NCI-H2081 treated with DMSO at 0.1 percent for 48 hours (cell line): ENCODE measurements at regions not wholly inside any gene's neighbourhood (a gene's known extent, or its start where the extent isn't known, plus 50 kb on each side); places are given as distances from the start of the nearest gene placed in this dataset.

ENCODE experiments used
- DNase-seq: peaks from one replicate; lab custom pipeline; 2025; lab: John Stamatoyannopoulos, UW

GRCh38 chr3:43783987-43784639, 93.4 kb downstream of the ABHD5 start:
- no peak for DNase-seq

- no peak for DNase-seq
Measured at GRCh38 chr3:43784640-43785011, 93.9 kb downstream of the ABHD5 start.

DNA sequence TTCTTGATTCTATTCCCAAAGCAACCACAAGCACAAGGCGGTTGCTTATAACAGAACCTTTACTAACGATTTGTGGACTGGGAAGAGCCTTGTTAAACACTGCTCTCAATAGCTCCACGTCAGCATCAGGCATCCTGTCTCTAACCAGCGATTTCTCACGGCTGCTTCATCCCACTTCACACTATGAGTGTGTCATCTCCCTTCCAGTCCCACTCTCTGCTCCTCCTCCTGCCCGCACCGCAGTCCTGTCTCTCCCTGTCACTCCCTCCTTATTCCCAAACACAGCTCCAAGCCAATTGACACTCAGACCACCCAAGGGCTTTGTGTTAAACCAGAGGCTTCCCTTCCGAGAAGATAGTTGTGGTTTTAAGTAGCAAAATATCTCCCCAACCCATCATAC, 94.8 kb downstream of the ABHD5 start:
- DNase-seq: no peak

GRCh38 chr3:43786102-43786501, 95.4 kb downstream of the ABHD5 start:
- DNase-seq: no peak

GRCh38 chr3:43786526-43787305, 96.0 kb downstream of the ABHD5 start:
- no peak for DNase-seq

- no peak for DNase-seq
Measured at GRCh38 chr3:43787330-43787729, 96.6 kb downstream of the ABHD5 start.

- DNase-seq: no peak
Measured at GRCh38 chr3:43789028-43789427, 98.3 kb downstream of the ABHD5 start.

DNA sequence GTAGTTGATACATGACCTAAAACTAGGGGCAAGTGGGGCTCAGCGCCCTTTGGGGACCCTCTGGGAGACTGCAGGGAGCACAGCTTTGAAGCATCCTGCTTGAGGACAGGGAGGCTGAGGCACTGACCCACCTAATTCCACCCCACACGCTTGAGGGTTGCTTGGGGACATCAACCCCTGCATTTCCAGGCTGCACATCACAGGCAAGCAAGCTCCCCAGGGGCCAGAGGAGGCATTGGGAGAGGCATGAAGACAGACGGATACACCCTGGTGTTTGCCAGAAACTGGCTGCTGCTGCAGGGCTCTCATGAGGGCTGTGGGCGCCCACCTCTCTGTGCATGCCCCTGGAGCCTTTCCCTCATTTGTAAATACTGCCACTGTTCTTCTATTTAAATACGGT, 99.3 kb downstream of the ABHD5 start:
- DNase-seq: no peak

- no peak for DNase-seq
Measured at GRCh38 chr3:43790476-43790875, 99.7 kb downstream of the ABHD5 start.

DNA sequence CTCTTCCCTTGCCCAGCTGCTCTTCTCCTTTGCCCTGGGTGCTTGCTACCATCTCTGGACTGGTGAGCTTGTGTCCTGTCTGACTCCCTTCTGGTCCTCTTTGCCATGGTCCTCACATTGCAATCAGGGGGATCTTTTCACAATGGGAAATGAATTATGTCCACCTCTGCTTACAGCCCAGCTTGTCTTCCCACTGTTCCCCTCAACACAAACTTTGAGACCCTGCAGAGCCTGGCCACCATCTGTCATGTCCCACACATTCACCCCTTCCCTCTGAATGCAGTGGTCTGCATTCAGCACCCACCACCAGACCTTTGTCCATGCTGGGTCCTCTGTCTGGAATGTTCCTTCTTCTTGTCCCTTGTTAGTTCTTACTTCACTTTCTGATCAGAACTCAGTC, 100.5 kb downstream of the ABHD5 start:
- DNase-seq: no peak

GRCh38 chr3:43792904-43793303, 102.2 kb downstream of the ABHD5 start:
- DNase-seq: no peak

GRCh38 chr3:43793648-43794372, 103.1 kb downstream of the ABHD5 start:
- no peak for DNase-seq

DNA sequence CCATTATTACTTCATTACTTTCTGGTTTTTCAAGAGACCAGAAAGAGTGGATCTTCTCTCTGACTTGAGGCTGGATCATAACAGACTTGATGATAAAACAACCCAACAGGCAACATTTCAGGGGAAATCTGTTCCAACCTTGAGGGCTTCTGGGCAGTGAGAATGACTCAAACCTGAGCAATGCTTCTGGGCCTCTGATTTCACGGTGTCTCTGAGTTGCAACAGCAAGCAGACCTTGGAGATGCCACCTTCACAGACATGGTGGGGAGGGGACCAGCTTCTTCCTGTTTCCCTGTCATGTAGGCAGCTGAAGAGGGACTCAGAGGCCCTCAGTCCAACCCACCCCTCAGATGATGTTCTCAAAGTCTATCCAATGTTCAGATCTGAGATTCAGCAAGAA, 104.0 kb downstream of the ABHD5 start:
- DNase-seq: no peak

GRCh38 chr3:43795491-43795890, 104.8 kb downstream of the ABHD5 start:
- DNase-seq: no peak

DNA sequence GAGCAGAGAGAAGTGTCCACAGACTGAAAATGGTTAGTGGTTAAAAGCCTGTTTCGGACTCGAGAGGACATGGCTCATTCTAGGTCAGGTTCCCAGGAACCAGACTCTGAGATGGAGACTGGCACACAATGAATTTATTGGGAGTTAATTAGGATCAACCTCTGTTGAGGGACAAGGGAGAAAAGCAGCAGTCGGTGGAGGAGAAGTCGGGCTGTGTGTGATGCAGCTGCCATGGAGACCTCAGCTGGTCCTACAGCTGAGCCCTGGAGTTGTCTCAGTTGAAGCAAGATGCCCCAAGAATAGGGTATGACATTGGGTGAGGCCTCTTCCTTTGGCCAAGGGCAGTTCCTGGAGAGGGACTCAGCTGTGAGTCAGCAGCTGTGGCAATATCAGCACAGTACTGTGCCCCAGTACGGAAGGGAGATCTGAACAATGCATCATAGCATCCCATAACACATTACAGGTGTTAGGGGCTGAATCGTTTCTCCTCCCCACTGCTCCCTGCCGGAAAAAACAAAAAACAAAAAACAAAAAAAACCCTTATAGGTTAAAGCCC, 105.4 kb downstream of the ABHD5 start:
- no peak for DNase-seq

DNA sequence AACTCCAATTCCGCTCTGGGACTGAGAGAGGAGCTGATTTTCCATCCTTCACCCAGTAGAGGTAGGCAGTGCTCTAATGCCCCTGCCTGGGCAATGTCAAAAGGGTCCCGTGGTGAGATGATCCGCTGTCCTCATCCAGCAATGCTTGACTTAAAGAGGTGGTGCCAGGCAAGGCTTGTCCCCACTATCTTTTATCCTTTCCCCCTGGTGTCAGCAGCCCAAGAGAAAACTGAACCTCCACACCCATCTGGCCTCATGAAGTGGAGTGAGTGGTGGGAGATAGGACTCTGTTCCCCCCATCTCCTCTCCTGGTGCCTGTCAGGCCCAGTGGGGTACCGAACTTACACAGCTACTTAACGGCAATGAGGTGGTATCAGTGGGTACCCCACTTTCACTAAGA, 107.1 kb downstream of the ABHD5 start:
- DNase-seq: no peak

DNA sequence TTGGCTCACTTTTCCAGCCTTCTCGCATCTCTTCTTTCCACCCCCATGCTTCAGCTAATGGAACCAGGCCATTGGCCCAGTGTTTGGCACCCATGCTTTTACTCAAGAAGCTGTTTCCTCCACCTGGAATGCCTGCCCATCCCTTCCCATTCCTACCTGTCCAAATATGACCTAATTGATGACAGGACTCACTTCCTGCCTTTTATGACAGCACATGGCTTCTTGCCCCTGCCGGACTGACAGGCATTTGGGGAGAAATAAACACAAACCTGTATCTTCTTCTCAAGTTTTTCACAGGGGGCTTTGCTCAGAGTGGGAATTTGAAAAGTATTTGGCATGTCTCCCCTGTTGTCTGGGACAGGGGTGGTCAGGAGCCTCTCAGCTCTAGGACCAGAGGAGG, 120.1 kb downstream of the ABHD5 start:
- DNase-seq: no peak

DNA sequence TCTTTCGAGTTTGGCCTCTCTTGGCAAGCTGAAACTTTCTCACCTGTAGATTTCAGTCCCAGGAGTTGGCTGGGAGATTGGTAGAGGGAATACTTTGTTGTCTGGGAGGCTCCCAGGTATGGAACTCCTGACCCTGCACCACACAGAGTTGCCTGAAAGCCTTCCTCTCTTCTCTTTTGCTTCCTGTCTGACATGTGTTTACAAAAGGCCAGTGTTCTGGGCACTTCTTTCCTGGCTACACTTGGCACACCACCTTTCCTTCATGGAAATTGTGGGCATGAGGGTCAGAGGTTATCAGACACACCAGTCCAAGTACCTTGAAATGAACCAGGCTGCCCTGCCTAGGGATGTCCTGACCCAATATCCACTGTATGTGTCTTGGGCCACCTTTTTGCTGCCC, 123.7 kb downstream of the ABHD5 start:
- no peak for DNase-seq

GRCh38 chr3:43816372-43816771, 125.6 kb downstream of the ABHD5 start:
- no peak for DNase-seq

GRCh38 chr3:43817064-43817463, 126.3 kb downstream of the ABHD5 start:
- no peak for DNase-seq

- no peak for DNase-seq
Measured at GRCh38 chr3:43817825-43818224, 127.1 kb downstream of the ABHD5 start.

GRCh38 chr3:43818229-43818628, 127.5 kb downstream of the ABHD5 start:
- DNase-seq: no peak
